SJSA1 (cell line): ENCODE measurements at regions not wholly inside any gene's neighbourhood (a gene's known extent, or its start where the extent isn't known, plus 50 kb on each side); places are given as distances from the start of the nearest gene placed in this dataset.

Experiments
- DNase-seq, 2 experiments: peaks; one replicate each; pipeline ENCODE4 v3.0.0-alpha.2; 2015 to 2020; ENCODE audit warnings: low spot score in 2 of 2, low read depth in 1 of 2
- H3K27ac ChIP-seq: fragments of 250-450 bp; sonication (Bioruptor Pico); 2 replicates; pipeline ENCODE4 v1.5.1; 2020; ENCODE audit warnings: mild to moderate bottlenecking, moderate library complexity
- H3K27me3 ChIP-seq: fragments of 250-450 bp; sonication (Bioruptor Pico); replicated peaks from 2 replicates; pipeline ENCODE4 v1.5.1; 2020; ENCODE audit warnings: mild to moderate bottlenecking, moderate library complexity
- H3K36me3 ChIP-seq: fragments of 250-450 bp; sonication (Bioruptor Pico); 2 replicates; pipeline ENCODE4 v1.5.1; 2020; ENCODE audit warnings: mild to moderate bottlenecking
- H3K4me1 ChIP-seq: fragments of 250-450 bp; sonication (Bioruptor Pico); replicated peaks from 2 replicates; pipeline ENCODE4 v1.6.1; 2021; ENCODE audit warnings: mild to moderate bottlenecking
- H3K4me3 ChIP-seq: fragments of 250-450 bp; sonication (Bioruptor Pico); 2 replicates; pipeline ENCODE4 v1.5.1; 2020; ENCODE audit warnings: mild to moderate bottlenecking
- H3K9me3 ChIP-seq: fragments of 250-450 bp; sonication (Bioruptor Pico); replicated peaks from 2 replicates; pipeline ENCODE4 v1.5.1; 2020; ENCODE audit warnings: mild to moderate bottlenecking

- Histone ChIP-seq H3K27ac (no peak overlapping the region), H3K4me1 (no peaks in the 10 kb centered on the region), H3K27me3 (no peaks in the 10 kb centered on the region), H3K36me3 (no peaks in the 10 kb centered on the region), H3K9me3 (no peaks in the 10 kb centered on the region), H3K4me3 (no peak overlapping the region)
- DNase-seq: no peak
Measured at GRCh38 chr3:187943677-187944389, 198.6 kb upstream of the BCL6 start.

- no peak overlapping the region for H3K27ac ChIP-seq
- no peak for DNase-seq
Measured at GRCh38 chr3:187944390-187945179, 199.3 kb upstream of the BCL6 start.

GRCh38 chr3:187945374-187945773, 200.1 kb upstream of the BCL6 start:
- H3K27me3 ChIP-seq: no peaks in the 10 kb centered on the region
- H3K4me1 ChIP-seq: no peaks in the 10 kb centered on the region
- DNase-seq: no peak
- no peaks in the 10 kb centered on the region for H3K9me3 ChIP-seq
- H3K36me3 ChIP-seq: no peaks in the 10 kb centered on the region
- H3K27ac ChIP-seq: no peak overlapping the region
- no peak overlapping the region for H3K4me3 ChIP-seq

More at GRCh38 chr3:187944390-187945179, 199.3 kb upstream of the BCL6 start:
- Histone ChIP-seq H3K9me3 (no peaks in the 10 kb centered on the region), H3K4me3 (no peak overlapping the region), H3K4me1 (no peaks in the 10 kb centered on the region), H3K36me3 (no peaks in the 10 kb centered on the region), H3K27me3 (no peaks in the 10 kb centered on the region)

- no peaks in the 10 kb centered on the region for H3K4me1 ChIP-seq
- no peak overlapping the region for H3K27ac ChIP-seq
- no peak overlapping the region for H3K4me3 ChIP-seq
- no peak for DNase-seq
- no peaks in the 10 kb centered on the region for H3K9me3 ChIP-seq
- no peaks in the 10 kb centered on the region for H3K27me3 ChIP-seq
- H3K36me3 ChIP-seq: no peaks in the 10 kb centered on the region
Measured at GRCh38 chr3:187946163-187946691, 201.0 kb upstream of the BCL6 start.

GRCh38 chr3:187946981-187947380, 201.7 kb upstream of the BCL6 start:
- Histone ChIP-seq H3K36me3 (no peaks in the 10 kb centered on the region), H3K27ac (no peak overlapping the region), H3K4me1 (no peaks in the 10 kb centered on the region), H3K9me3 (no peaks in the 10 kb centered on the region), H3K4me3 (no peak overlapping the region), H3K27me3 (no peaks in the 10 kb centered on the region)
- DNase-seq: no peak

- Histone ChIP-seq H3K36me3 (no peaks in the 10 kb centered on the region), H3K4me3 (no peak overlapping the region), H3K4me1 (no peaks in the 10 kb centered on the region), H3K27ac (no peak overlapping the region), H3K9me3 (no peaks in the 10 kb centered on the region), H3K27me3 (no peaks in the 10 kb centered on the region)
- no peak for DNase-seq
Measured at GRCh38 chr3:187947927-187948682, 202.8 kb upstream of the BCL6 start.

GRCh38 chr3:187949093-187949820, 204.0 kb upstream of the BCL6 start:
- DNase-seq: no peak
- Histone ChIP-seq H3K36me3 (no peaks in the 10 kb centered on the region), H3K4me3 (no peak overlapping the region), H3K9me3 (no peaks in the 10 kb centered on the region), H3K4me1 (no peaks in the 10 kb centered on the region; the same call in 1 of the 2 replicates), H3K27ac (no peak overlapping the region), H3K27me3 (no peaks in the 10 kb centered on the region)

GRCh38 chr3:187950671-187951070, 203.3 kb upstream of the LPP start:
- no peaks in the 10 kb centered on the region for H3K27me3 ChIP-seq
- peaks cover 11% of the 10 kb centered on the region for H3K4me1 ChIP-seq
- no peak overlapping the region for H3K4me3 ChIP-seq
- no peaks in the 10 kb centered on the region for H3K36me3 ChIP-seq
- H3K27ac ChIP-seq: no peak overlapping the region
- no peak for DNase-seq
- H3K9me3 ChIP-seq: no peaks in the 10 kb centered on the region

GRCh38 chr3:187951452-187952190, 202.3 kb upstream of the LPP start:
- no peak for DNase-seq
- no peak overlapping the region for H3K4me3 ChIP-seq
- no peaks in the 10 kb centered on the region for H3K36me3 ChIP-seq
- H3K4me1 ChIP-seq: peaks cover 12% of the 10 kb centered on the region
- no peaks in the 10 kb centered on the region for H3K9me3 ChIP-seq
- no peaks in the 10 kb centered on the region for H3K27me3 ChIP-seq
- H3K27ac ChIP-seq: no peak overlapping the region

- Histone ChIP-seq H3K36me3 (no peaks in the 10 kb centered on the region), H3K27ac (no peak overlapping the region), H3K4me3 (no peak overlapping the region), H3K9me3 (no peaks in the 10 kb centered on the region), H3K4me1 (peaks cover 12% of the 10 kb centered on the region), H3K27me3 (no peaks in the 10 kb centered on the region)
- no peak for DNase-seq
Measured at GRCh38 chr3:187952849-187953248, 201.1 kb upstream of the LPP start.

- Histone ChIP-seq H3K4me1 (peaks cover 12% of the 10 kb centered on the region), H3K9me3 (no peaks in the 10 kb centered on the region), H3K4me3 (no peak overlapping the region), H3K36me3 (no peaks in the 10 kb centered on the region), H3K27ac (no peak overlapping the region), H3K27me3 (no peaks in the 10 kb centered on the region)
- no peak for DNase-seq
Measured at GRCh38 chr3:187954516-187954872, 199.5 kb upstream of the LPP start.

- H3K27me3 ChIP-seq: no peaks in the 10 kb centered on the region
- peaks cover 12% of the 10 kb centered on the region for H3K4me1 ChIP-seq
- no peak overlapping the region for H3K27ac ChIP-seq
- DNase-seq: peak in 1 of 2 experiments; percentile 49
- H3K4me3 ChIP-seq: no peak overlapping the region
- H3K9me3 ChIP-seq: no peaks in the 10 kb centered on the region
- H3K36me3 ChIP-seq: no peaks in the 10 kb centered on the region
Measured at GRCh38 chr3:187954873-187955586, 198.9 kb upstream of the LPP start.
